H1 (cell line): ENCODE measurements at regions not wholly inside any gene's neighbourhood (a gene's known extent, or its start where the extent isn't known, plus 50 kb on each side); places are given as distances from the start of the nearest gene placed in this dataset.
A peak's percentile ranks its signal among the peaks of the same experiment; 100 is the strongest.

Experiments used
- CTCF ChIA-PET: fragments of 300-600 bp; sonication (Branson Sonifier 250); formaldehyde crosslinking; loops from one replicate; lab custom pipeline; 2021; ENCODE audit not compliant: partially characterized antibody; lab: Charles Lee
- POLR2A ChIA-PET: fragments of 300-600 bp; sonication (Branson Sonifier 250); formaldehyde crosslinking; loops from one replicate; lab custom pipeline; 2021; ENCODE audit warnings: inconsistent platforms; ENCODE audit not compliant: partially characterized antibody; lab: Charles Lee
- DNase-seq, 2 experiments: peaks; one replicate each; pipeline versions ENCODE4 v3.0.0 to v3.0.0-alpha.2; 2010 to 2022; ENCODE audit warnings: low spot score in 2 of 2, low read depth in 1 of 2, mixed read lengths in 1 of 2
- FAIRE-seq: peaks from 2 replicates; lab custom pipeline; 2011; peaks lifted over from hg19 to GRCh38; lab: Jason Lieb, UNC
- H2AFZ ChIP-seq: 2 replicates; pipeline ENCODE4 v1.8.1; 2012; ENCODE audit warnings: low read length, inconsistent platforms
- H2AK5ac ChIP-seq: 2 replicates; pipeline ENCODE4 v1.6.1; 2013; ENCODE audit warnings: low read depth, low read length
- H2BK120ac ChIP-seq: replicated peaks from 2 replicates; pipeline ENCODE3; 2013; ENCODE audit warnings: low read depth, low read length, inconsistent platforms
- H2BK12ac ChIP-seq: 2 replicates; pipeline ENCODE4 v1.6.1; 2013; ENCODE audit warnings: low read depth, low read length
- H2BK15ac ChIP-seq: 2 replicates; pipeline ENCODE4 v1.6.1; 2013; ENCODE audit warnings: low read length
- H2BK20ac ChIP-seq: 2 replicates; pipeline ENCODE4 v1.6.1; 2013; ENCODE audit warnings: low read length
- H2BK5ac ChIP-seq: 2 replicates; pipeline ENCODE4 v1.6.1; 2013; ENCODE audit warnings: low read depth, low read length
- H3K14ac ChIP-seq: 2 replicates; pipeline ENCODE4 v1.6.1; 2013; ENCODE audit warnings: inconsistent platforms; ENCODE audit not compliant: insufficient read length
- H3K18ac ChIP-seq: 2 replicates; pipeline ENCODE4 v1.6.1; 2013; ENCODE audit warnings: low read length; ENCODE audit errors: extremely low read depth
- H3K23ac ChIP-seq: 2 replicates; pipeline ENCODE4 v1.6.1; 2013; ENCODE audit warnings: inconsistent platforms; ENCODE audit not compliant: insufficient read length
- H3K23me2 ChIP-seq: 2 replicates; pipeline ENCODE4 v1.6.1; 2013; ENCODE audit warnings: low read depth, low read length
- H3K27ac ChIP-seq: 2 replicates; pipeline ENCODE4 v1.6.1; 2011; ENCODE audit warnings: low read depth, low read length, inconsistent platforms
- H3K27me3 ChIP-seq, 4 experiments: replicated peaks in 1 of 4; 1 replicate in 1 of 4; 2 replicates in 3 of 4; pipeline versions ENCODE4 v1.6.1 to v1.8.1; 2011 to 2013; ENCODE audit warnings: low read length in 3 of 4, mild to moderate bottlenecking in 3 of 4, inconsistent platforms in 2 of 4, mixed read lengths in 2 of 4, moderate library complexity in 1 of 4; ENCODE audit not compliant: control insufficient read depth in 3 of 4, insufficient read depth in 3 of 4; ENCODE audit errors: extremely low read depth in 1 of 4
- H3K36me3 ChIP-seq, 4 experiments: 2 replicates each; pipeline versions ENCODE4 v1.6.1 to v1.8.1; 2011 to 2013; ENCODE audit warnings: mild to moderate bottlenecking in 4 of 4, low read length in 3 of 4, moderate library complexity in 2 of 4, control low read depth in 1 of 4, inconsistent platforms in 1 of 4; ENCODE audit not compliant: insufficient read depth in 4 of 4, control insufficient read depth in 2 of 4
- H3K4ac ChIP-seq: replicated peaks from 2 replicates; pipeline ENCODE3; 2013; ENCODE audit warnings: low read length, low read depth, mixed read lengths, inconsistent platforms; ENCODE audit not compliant: insufficient read length
- H3K4me1 ChIP-seq, 4 experiments: replicated peaks in 1 of 4; 1 replicate in 1 of 4; 2 replicates in 3 of 4; pipeline versions ENCODE4 v1.6.1 to v1.8.1; 2011 to 2013; ENCODE audit warnings: low read length in 3 of 4, inconsistent platforms in 2 of 4, mixed read lengths in 1 of 4; ENCODE audit not compliant: insufficient read depth in 4 of 4, control insufficient read depth in 3 of 4
- H3K4me2 ChIP-seq, 2 experiments: 2 replicates each; pipeline versions ENCODE4 v1.6.1 to v1.8.1; 2011 to 2013; ENCODE audit warnings: low read depth in 2 of 2, low read length in 2 of 2, control low read depth in 1 of 2, inconsistent platforms in 1 of 2, mild to moderate bottlenecking in 1 of 2; ENCODE audit not compliant: insufficient read depth in 1 of 2
- H3K4me3 ChIP-seq, 4 experiments: fragments of 200-600, 300-600 bp in 1 of 4; sonication (generic), shearing (Covaris generic), sonication (Bioruptor Twin) in 1 of 4; 2 replicates each; pipeline versions ENCODE4 v1.5.1 to v1.8.1; 2011 to 2016; ENCODE audit warnings: low read length in 4 of 4, low read depth in 3 of 4, control low read depth in 2 of 4, inconsistent platforms in 2 of 4, mild to moderate bottlenecking in 2 of 4, mixed read lengths in 1 of 4, moderate library complexity in 1 of 4; ENCODE audit not compliant: insufficient read depth in 2 of 4; ENCODE audit errors: extremely low read depth in 1 of 4
- H3K56ac ChIP-seq: replicated peaks from 2 replicates; pipeline ENCODE3; 2013; ENCODE audit warnings: low read depth, mild to moderate bottlenecking, mixed read lengths, low read length, inconsistent platforms; ENCODE audit not compliant: insufficient read length
- H3K79me1 ChIP-seq: 2 replicates; pipeline ENCODE4 v1.6.1; 2013; ENCODE audit warnings: low read depth, low read length, control low read depth
- H3K79me2 ChIP-seq, 2 experiments: 2 replicates each; pipeline versions ENCODE4 v1.6.1 to v1.8.1; 2012 to 2013; ENCODE audit warnings: low read length in 2 of 2, mild to moderate bottlenecking in 2 of 2, inconsistent platforms in 1 of 2; ENCODE audit not compliant: insufficient read depth in 2 of 2, control insufficient read depth in 1 of 2
- H3K9ac ChIP-seq, 4 experiments: replicated peaks in 1 of 4; 1 replicate in 1 of 4; 2 replicates in 3 of 4; pipeline versions ENCODE4 v1.6.1 to v1.8.1; 2011 to 2013; ENCODE audit warnings: low read depth in 3 of 4, low read length in 3 of 4, control low read depth in 2 of 4, mild to moderate bottlenecking in 2 of 4, moderate library complexity in 2 of 4, inconsistent platforms in 1 of 4; ENCODE audit errors: extremely low read depth in 1 of 4
- H3K9me3 ChIP-seq, 2 experiments: 2 replicates each; pipeline versions ENCODE4 v1.6.1 to v1.8.1; 2012 to 2013; ENCODE audit warnings: mild to moderate bottlenecking in 2 of 2, moderate library complexity in 2 of 2, control low read depth in 1 of 2, inconsistent platforms in 1 of 2, low read depth in 1 of 2, low read length in 1 of 2, mixed read lengths in 1 of 2; ENCODE audit not compliant: insufficient read depth in 2 of 2
- H4K20me1 ChIP-seq, 2 experiments: replicated peaks in 1 of 2; 2 replicates each; pipeline versions ENCODE3 to v1.8.1; 2011 to 2013; ENCODE audit warnings: inconsistent platforms in 2 of 2, low read length in 2 of 2, mild to moderate bottlenecking in 1 of 2; ENCODE audit not compliant: insufficient read depth in 2 of 2, control insufficient read depth in 1 of 2
- H4K5ac ChIP-seq: 2 replicates; pipeline ENCODE4 v1.6.1; 2013; ENCODE audit warnings: low read length, low read depth, mixed read lengths, inconsistent platforms; ENCODE audit not compliant: insufficient read length
- H4K8ac ChIP-seq: 2 replicates; pipeline ENCODE4 v1.8.0; 2013; ENCODE audit warnings: mild to moderate bottlenecking, moderate library complexity, low read length, inconsistent platforms; ENCODE audit not compliant: insufficient read depth; ENCODE audit errors: extremely low read depth
- H4K91ac ChIP-seq: replicated peaks from 2 replicates; pipeline ENCODE3; 2013; ENCODE audit warnings: low read length, mixed read lengths, inconsistent platforms; ENCODE audit not compliant: insufficient read length
- BRCA1 ChIP-seq: IDR thresholded peaks from 2 replicates; pipeline ENCODE4 v1.6.1; 2012; ENCODE audit warnings: low read depth, low read length, improper control_type of control experiment
- CBX8 ChIP-seq: fragments of 300-800, 300-1000 bp; sonication (generic); IDR thresholded peaks from 2 replicates; pipeline ENCODE4 v1.7.1; 2016; ENCODE audit warnings: low read depth, low read length, borderline replicate concordance
- CREB1 ChIP-seq: IDR thresholded peaks from 2 replicates; pipeline ENCODE4 v1.6.1; 2012; ENCODE audit warnings: inconsistent platforms
- CTCF ChIP-seq, 3 experiments: IDR thresholded peaks; 1 replicate in 2 of 3; 2 replicates in 1 of 3; pipeline versions ENCODE4 v1.5.1 to v1.6.1; 2011; ENCODE audit warnings: low read length in 3 of 3, mild to moderate bottlenecking in 3 of 3, inconsistent platforms in 2 of 3, low read depth in 1 of 3, moderate library complexity in 1 of 3; ENCODE audit not compliant: insufficient read depth in 1 of 3; ENCODE audit errors: control extremely low read depth in 1 of 3
- E2F6 ChIP-seq: IDR thresholded peaks from 2 replicates; pipeline ENCODE4 v1.6.1; 2012; ENCODE audit warnings: inconsistent platforms
- GTF2F1 ChIP-seq: IDR thresholded peaks from 2 replicates; pipeline ENCODE4 v1.6.1; 2012; ENCODE audit warnings: low read depth, low read length, improper control_type of control experiment, borderline replicate concordance
- KDM1A ChIP-seq: fragments of 200-600, 300-600 bp; sonication (generic); IDR thresholded peaks from 2 replicates; pipeline ENCODE4 v1.7.1; 2016; ENCODE audit warnings: mild to moderate bottlenecking, low read length, borderline replicate concordance
- MAFK ChIP-seq: IDR thresholded peaks from 2 replicates; pipeline ENCODE4 v1.6.1; 2012; ENCODE audit warnings: low read depth, mild to moderate bottlenecking, improper control_type of control experiment, low read length
- POU5F1 ChIP-seq: IDR thresholded peaks from 2 replicates; pipeline ENCODE4 v1.6.1; 2011; ENCODE audit warnings: low read depth, mild to moderate bottlenecking, low read length, moderate library complexity
- RAD21 ChIP-seq, 2 experiments: IDR thresholded peaks in 1 of 2; conservative IDR thresholded peaks in 1 of 2; 2 replicates each; pipeline ENCODE4 v1.6.1; 2011; ENCODE audit warnings: low read depth in 2 of 2, low read length in 2 of 2, improper control_type of control experiment in 1 of 2, inconsistent platforms in 1 of 2, mild to moderate bottlenecking in 1 of 2, moderate library complexity in 1 of 2
- SP1 ChIP-seq: IDR thresholded peaks from 2 replicates; pipeline ENCODE4 v1.6.1; 2011; ENCODE audit warnings: low read depth, low read length
- WGBS, 2 experiments: shearing (Covaris generic) in 1 of 2; methylation state at CpG; one replicate each; pipeline versions ENCODE4 v1.1.6 to v1.1.7; 2013 to 2015; ENCODE audit warnings: low lambda C conversion rate in 2 of 2, mixed read lengths in 2 of 2, inconsistent platforms in 1 of 2, low coverage in 1 of 2, missing lambda C conversion rate in 1 of 2; ENCODE audit not compliant: insufficient replicate concordance in 2 of 2, insufficient coverage in 1 of 2, insufficient read length in 1 of 2; ENCODE audit errors: extremely low coverage in 1 of 2, missing lambda C conversion rate in 1 of 2; 5-methylcytosine and 5-hydroxymethylcytosine counted together

- ChIA-PET CTCF (interaction anchor here (0.8 to 2.7 kb wide), 8 partner anchors 9 to 1270 kb away, joined by 3 to 22 read pairs (median 3); no protein-coding TSS in a partner anchor), POLR2A (interaction anchor here (0.6 kb wide), 1 partner anchor 9 kb away, joined by 3 read pairs; no protein-coding TSS in a partner anchor)
- Histone ChIP-seq H3K79me2 (no peaks in the 10 kb centered on the region), H3K14ac (no peak overlapping the region), H4K20me1 (no peaks in the 10 kb centered on the region), H3K18ac (no peak overlapping the region), H3K23me2 (peaks cover 1% of the 10 kb centered on the region; the same call in 1 of the 2 replicates), H2BK12ac (no peak overlapping the region), H3K9ac (no peak overlapping the region), H3K4me1 (peaks cover 3 to 9% (median 4%) of the 10 kb centered on the region in 4 experiments; a peak in 4 of 7 replicates), H2AK5ac (no peak overlapping the region), H3K36me3 (no peaks in the 10 kb centered on the region), H2AFZ (peak overlapping the region; percentile 89; the same call in 1 of the 2 replicates), H3K23ac (no peak overlapping the region), H2BK15ac (no peak overlapping the region), H3K9me3 (no peaks in the 10 kb centered on the region), H3K4ac (no peak overlapping the region), H3K4me3 (peak overlapping the region in 1 of 4 experiments; percentile 46; a peak in 3 of 8 replicates), H3K56ac (no peak overlapping the region), H3K4me2 (peak overlapping the region; percentile 64 to 79), H3K79me1 (no peaks in the 10 kb centered on the region), H4K91ac (no peak overlapping the region), H4K5ac (peak overlapping the region; percentile 82), H4K8ac (no peak overlapping the region), H3K27ac (no peak overlapping the region), H2BK120ac (no peak overlapping the region), H3K27me3 (no peaks in the 10 kb centered on the region), H2BK5ac (no peak overlapping the region), H2BK20ac (no peak overlapping the region)
- WGBS, 2 experiments = 76% methylated on average over 4 of the region's 4 CpGs; no CpG with 5 or more reads in 1 of the 2 experiments
- FAIRE-seq (no peak), DNase-seq (no peak)
- TF ChIP-seq CTCF (IDR thresholded peaks at IDR 0.05; ENCODE audit: control extremely low read depth in 1 of 3, insufficient read depth in 1 of 3, low read depth in 1 of 3, low read length in 3 of 3) (no peak), CREB1 (no peak), RAD21 (IDR thresholded peaks at IDR 0.05 in 1 of 2, conservative IDR thresholded peaks at IDR 0.05 in 1 of 2; ENCODE audit: low read depth in 2 of 2, low read length in 2 of 2) (no peak), BRCA1 (no peak), MAFK (no peak), POU5F1 (no peak), KDM1A (no peak), CBX8 (no peak), SP1 (no peak), GTF2F1 (no peak), E2F6 (no peak)
Measured at GRCh38 chr2:199581408-199581807, 123.7 kb upstream of the SATB2 start.
